ENCODE measurements at regions not wholly inside any gene's neighbourhood (a gene's known extent, or its start where the extent isn't known, plus 50 kb on each side); places are given as distances from the start of the nearest gene placed in this dataset.
"Not testable (repeated sequence)": the region's sequence is repeated elsewhere in the genome, so short reads cannot be mapped to it uniquely, and the experiment has no call there.

- intact Hi-C loops (cut with DNase I) = no loop called here
- H3K4me1 ChIP-seq = no peaks in the 10 kb centered on the region
- H3K9me3 ChIP-seq = peaks cover 0 to 4% (median 0%) of the 10 kb centered on the region in 4 donors
- WGBS, 2 donors = 57 to 65% methylated on average over 1 of the region's 1 CpG
- no peaks in the 10 kb centered on the region for H3K27me3 ChIP-seq
- TF ChIP-seq EP300 (IDR thresholded peaks at IDR 0.05) (no peak), POLR2AphosphoS5 (IDR thresholded peaks at IDR 0.05) (no peak), POLR2A (IDR thresholded peaks at IDR 0.05) (no peak)
- TF ChIP-seq, protein P1, sequence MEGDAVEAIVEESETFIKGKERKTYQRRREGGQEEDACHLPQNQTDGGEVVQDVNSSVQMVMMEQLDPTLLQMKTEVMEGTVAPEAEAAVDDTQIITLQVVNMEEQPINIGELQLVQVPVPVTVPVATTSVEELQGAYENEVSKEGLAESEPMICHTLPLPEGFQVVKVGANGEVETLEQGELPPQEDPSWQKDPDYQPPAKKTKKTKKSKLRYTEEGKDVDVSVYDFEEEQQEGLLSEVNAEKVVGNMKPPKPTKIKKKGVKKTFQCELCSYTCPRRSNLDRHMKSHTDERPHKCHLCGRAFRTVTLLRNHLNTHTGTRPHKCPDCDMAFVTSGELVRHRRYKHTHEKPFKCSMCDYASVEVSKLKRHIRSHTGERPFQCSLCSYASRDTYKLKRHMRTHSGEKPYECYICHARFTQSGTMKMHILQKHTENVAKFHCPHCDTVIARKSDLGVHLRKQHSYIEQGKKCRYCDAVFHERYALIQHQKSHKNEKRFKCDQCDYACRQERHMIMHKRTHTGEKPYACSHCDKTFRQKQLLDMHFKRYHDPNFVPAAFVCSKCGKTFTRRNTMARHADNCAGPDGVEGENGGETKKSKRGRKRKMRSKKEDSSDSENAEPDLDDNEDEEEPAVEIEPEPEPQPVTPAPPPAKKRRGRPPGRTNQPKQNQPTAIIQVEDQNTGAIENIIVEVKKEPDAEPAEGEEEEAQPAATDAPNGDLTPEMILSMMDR (IDR thresholded peaks at IDR 0.05) = no peak
- no peak overlapping the region for H3K4me3 ChIP-seq
- H3K36me3 ChIP-seq = no peaks in the 10 kb centered on the region
- H3K27ac ChIP-seq = no peak overlapping the region
- no peak for DNase-seq
These were observed 317.3 kb upstream of the PRR16 start for GRCh38 chr5:120146787-120147186.

- H3K9me3 ChIP-seq; H3K4me1 ChIP-seq; intact Hi-C loops (cut with DNase I); DNase-seq; H3K36me3 ChIP-seq; H3K27me3 ChIP-seq; H3K27ac ChIP-seq; H3K4me3 ChIP-seq: not testable (repeated sequence)
- 96% methylated on average over 23 of the region's 23 CpGs for WGBS, 2 donors
These were observed 316.2 kb upstream of the PRR16 start for GRCh38 chr5:120147911-120148310.

- TF ChIP-seq, protein P1 (IDR thresholded peaks at IDR 0.05) = no peak
- TF ChIP-seq POLR2AphosphoS5 (IDR thresholded peaks at IDR 0.05) (no peak), EP300 (IDR thresholded peaks at IDR 0.05) (no peak), POLR2A (IDR thresholded peaks at IDR 0.05) (no peak)
- H3K27me3 ChIP-seq = no peaks in the 10 kb centered on the region
- no peaks in the 10 kb centered on the region for H3K4me1 ChIP-seq
- no peak for DNase-seq
- H3K4me3 ChIP-seq = no peak overlapping the region
- intact Hi-C loops (cut with DNase I) = no loop called here
- H3K27ac ChIP-seq = no peak overlapping the region
- no peaks in the 10 kb centered on the region for H3K36me3 ChIP-seq
- no peaks in the 10 kb centered on the region for H3K9me3 ChIP-seq
- WGBS, 2 donors = 86 to 89% methylated on average over 2 of the region's 2 CpGs
These were observed 313.3 kb upstream of the PRR16 start for GRCh38 chr5:120150770-120151169.

DNA sequence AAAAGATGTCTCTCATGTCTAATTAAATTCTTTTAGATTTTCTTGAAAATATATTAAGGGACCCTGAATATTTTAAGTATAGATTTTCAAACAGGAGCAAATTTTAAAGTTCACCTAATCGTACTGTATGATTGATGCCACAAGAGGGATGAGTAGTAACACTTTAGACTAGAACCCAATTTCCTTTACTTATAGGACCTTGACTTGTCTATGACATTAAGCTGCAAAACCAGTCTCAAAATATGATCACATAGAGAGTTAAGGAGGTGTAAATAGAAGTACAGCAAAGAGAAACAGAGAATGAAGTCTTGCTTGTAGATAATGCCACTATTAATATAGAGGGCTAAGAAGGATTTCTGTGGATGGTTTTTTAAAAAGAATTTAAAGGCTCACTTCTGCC is 312.9 kb upstream of the PRR16 start:
- intact Hi-C loops (cut with DNase I) = no loop called here
- 91 to 97% methylated on average over 1 of the region's 1 CpG for WGBS, 2 donors

DNA sequence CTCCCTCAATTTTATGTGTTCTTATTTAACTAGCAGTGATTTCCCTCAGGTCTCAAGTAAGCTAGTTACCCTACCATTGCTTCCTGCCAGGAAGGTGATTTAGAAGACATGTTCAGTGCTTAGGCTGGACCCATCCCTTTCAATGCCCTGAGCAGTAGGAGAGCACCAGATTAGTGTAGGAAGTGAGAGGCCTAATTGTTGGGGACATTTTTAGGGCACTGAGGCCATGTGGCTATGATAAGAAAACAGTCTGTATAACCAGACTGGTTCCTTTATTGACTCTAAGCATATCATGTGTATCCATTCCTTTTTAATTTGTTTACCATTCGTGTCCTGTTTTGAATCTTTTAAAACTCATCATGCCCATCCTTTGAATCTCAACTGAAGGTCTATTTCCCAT is 312.3 kb upstream of the PRR16 start:
- TF ChIP-seq POLR2A (IDR thresholded peaks at IDR 0.05) = no peak
- TF ChIP-seq EP300 (IDR thresholded peaks at IDR 0.05) = no peak
- TF ChIP-seq, protein P1 (IDR thresholded peaks at IDR 0.05) = no peak
- no peak for TF ChIP-seq POLR2AphosphoS5 (IDR thresholded peaks at IDR 0.05)
- H3K4me1 ChIP-seq = no peaks in the 10 kb centered on the region
- no peaks in the 10 kb centered on the region for H3K36me3 ChIP-seq
- 63 to 86% methylated on average over 1 of the region's 1 CpG for WGBS, 2 donors
- intact Hi-C loops (cut with DNase I) = no loop called here
- H3K27ac ChIP-seq = no peak overlapping the region
- no peak overlapping the region for H3K4me3 ChIP-seq
- no peaks in the 10 kb centered on the region for H3K9me3 ChIP-seq
- DNase-seq = no peak
- H3K27me3 ChIP-seq = no peaks in the 10 kb centered on the region

More for the DNA sequence above, 312.9 kb upstream of the PRR16 start:
- H3K4me1 ChIP-seq = no peaks in the 10 kb centered on the region
- no peaks in the 10 kb centered on the region for H3K9me3 ChIP-seq
- H3K36me3 ChIP-seq = no peaks in the 10 kb centered on the region
- DNase-seq = no peak
- H3K27ac ChIP-seq = no peak overlapping the region
- TF ChIP-seq EP300 (IDR thresholded peaks at IDR 0.05) (no peak), POLR2A (IDR thresholded peaks at IDR 0.05) (no peak), POLR2AphosphoS5 (IDR thresholded peaks at IDR 0.05) (no peak)
- TF ChIP-seq, protein P1 (IDR thresholded peaks at IDR 0.05) = no peak
- H3K27me3 ChIP-seq = no peaks in the 10 kb centered on the region
- no peak overlapping the region for H3K4me3 ChIP-seq

Measured in sigmoid colon (tissue), 6 donors.